ENCODE measurements at regions not wholly inside any gene's neighbourhood (a gene's known extent, or its start where the extent isn't known, plus 50 kb on each side); places are given as distances from the start of the nearest gene placed in this dataset.

DNA sequence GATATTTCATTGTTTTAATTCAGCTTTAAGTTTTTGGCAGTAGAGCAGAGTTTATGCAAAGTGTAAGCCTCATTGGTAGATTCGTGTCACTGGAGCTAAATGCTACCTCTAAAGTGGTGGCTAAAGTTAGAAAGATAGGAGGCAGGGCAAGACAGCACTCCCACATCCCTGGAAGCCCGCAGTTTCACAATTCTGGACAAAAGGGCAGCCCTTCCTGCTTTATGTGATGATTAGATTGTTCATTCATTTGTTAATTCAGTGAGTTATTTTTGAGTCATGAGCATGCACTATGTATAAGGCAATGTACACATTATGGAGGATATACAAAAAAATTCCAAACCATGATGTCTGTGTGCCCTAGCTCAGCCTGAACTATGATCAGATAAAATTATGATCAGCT lies 52.1 kb upstream of the EIF3M start:
- H3K9me3 Mint-ChIP-seq = no peaks in the 10 kb centered on the region
- H3K36me3 ChIP-seq (ENCODE audit: control insufficient read depth in 2 of 2, extremely low read depth in 1 of 2, insufficient read depth in 1 of 2, low read length in 1 of 2) = no peaks in the 10 kb centered on the region
- H3K27ac Mint-ChIP-seq = no peak overlapping the region
- peaks cover 0 to 7% of the 10 kb centered on the region in 2 donors for H3K27me3 Mint-ChIP-seq
- H3K27ac ChIP-seq (ENCODE audit: low read length) = no peak overlapping the region
- ATAC-seq (replicated peaks in 1 of 4) = no peak
- ChIA-PET CTCF (no interaction called here), POLR2A (no interaction called here)
- no peaks in the 10 kb centered on the region for H3K9me3 ChIP-seq
- no peak for DNase-seq
- peaks cover 0 to 5% of the 10 kb centered on the region in 2 experiments for H3K27me3 ChIP-seq (replicated peaks in 1 of 2; ENCODE audit: control insufficient read depth in 2 of 2, extremely low read depth in 1 of 2, insufficient read depth in 2 of 2, low read length in 1 of 2)
- H3K4me1 ChIP-seq (ENCODE audit: control insufficient read depth in 1 of 2, extremely low read depth in 1 of 2, insufficient read depth in 2 of 2, low read length in 2 of 2) = no peaks in the 10 kb centered on the region
- H3K4me3 ChIP-seq (ENCODE audit: control insufficient read depth in 1 of 2, extremely low read depth in 1 of 2, low read length in 1 of 2) = no peak overlapping the region
- H3K4me3 Mint-ChIP-seq = no peak overlapping the region
- H3K4me1 Mint-ChIP-seq = no peaks in the 10 kb centered on the region
- WGBS (ENCODE audit: insufficient coverage) = no CpG with 5 or more reads among the region's 2 CpGs
- no peaks in the 10 kb centered on the region for H3K36me3 Mint-ChIP-seq

DNA sequence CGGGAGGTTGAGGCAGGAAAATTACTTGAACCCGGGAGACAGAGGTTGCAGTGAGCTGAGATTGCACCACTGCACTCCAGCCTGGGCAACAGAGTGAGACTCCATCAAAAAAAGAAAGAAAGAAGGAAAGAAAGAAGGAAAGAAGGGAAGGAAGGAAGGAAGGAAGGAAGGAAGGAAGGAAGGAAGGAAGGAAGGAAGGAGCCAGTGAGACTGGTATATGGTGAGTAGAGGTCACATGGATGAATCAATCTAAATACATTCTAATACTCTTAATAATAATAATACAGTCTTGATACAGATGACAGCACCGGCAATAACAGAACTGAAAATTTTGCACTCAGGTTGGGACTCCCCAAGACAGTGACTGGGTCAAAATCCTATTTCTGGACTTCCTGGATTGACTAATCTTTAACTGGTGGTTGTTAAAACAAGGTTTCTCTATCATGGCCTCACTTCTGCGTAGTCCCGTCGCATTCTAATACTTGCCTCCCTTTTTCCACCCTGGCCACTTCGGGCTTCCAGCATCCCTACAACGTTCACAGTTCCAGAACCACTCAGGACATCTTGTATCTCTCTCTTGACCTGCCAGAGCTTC lies 53.5 kb upstream of the EIF3M start:
- Mint-ChIP-seq H3K4me3 (no peak overlapping the region), H3K9me3 (no peaks in the 10 kb centered on the region), H3K4me1 (no peaks in the 10 kb centered on the region), H3K27ac (no peak overlapping the region), H3K36me3 (no peaks in the 10 kb centered on the region), H3K27me3 (peaks cover 0 to 7% of the 10 kb centered on the region in 2 donors)
- no peak for ATAC-seq (replicated peaks in 1 of 4)
- CTCF ChIA-PET = no interaction called here
- 94% methylated on average over 6 of the region's 8 CpGs for WGBS (ENCODE audit: insufficient coverage)
- H3K9me3 ChIP-seq = no peaks in the 10 kb centered on the region
- POLR2A ChIA-PET = no interaction called here
- H3K36me3 ChIP-seq (ENCODE audit: control insufficient read depth in 2 of 2, extremely low read depth in 1 of 2, insufficient read depth in 1 of 2, low read length in 1 of 2) = no peaks in the 10 kb centered on the region
- no peak overlapping the region for H3K27ac ChIP-seq (ENCODE audit: low read length)
- no peak overlapping the region for H3K4me3 ChIP-seq (ENCODE audit: control insufficient read depth in 1 of 2, extremely low read depth in 1 of 2, low read length in 1 of 2)
- no peaks in the 10 kb centered on the region for H3K4me1 ChIP-seq (ENCODE audit: control insufficient read depth in 1 of 2, extremely low read depth in 1 of 2, insufficient read depth in 2 of 2, low read length in 2 of 2)
- H3K27me3 ChIP-seq (replicated peaks in 1 of 2; ENCODE audit: control insufficient read depth in 2 of 2, extremely low read depth in 1 of 2, insufficient read depth in 2 of 2, low read length in 1 of 2) = peaks cover 0 to 9% of the 10 kb centered on the region in 2 experiments
- DNase-seq = no peak

DNA sequence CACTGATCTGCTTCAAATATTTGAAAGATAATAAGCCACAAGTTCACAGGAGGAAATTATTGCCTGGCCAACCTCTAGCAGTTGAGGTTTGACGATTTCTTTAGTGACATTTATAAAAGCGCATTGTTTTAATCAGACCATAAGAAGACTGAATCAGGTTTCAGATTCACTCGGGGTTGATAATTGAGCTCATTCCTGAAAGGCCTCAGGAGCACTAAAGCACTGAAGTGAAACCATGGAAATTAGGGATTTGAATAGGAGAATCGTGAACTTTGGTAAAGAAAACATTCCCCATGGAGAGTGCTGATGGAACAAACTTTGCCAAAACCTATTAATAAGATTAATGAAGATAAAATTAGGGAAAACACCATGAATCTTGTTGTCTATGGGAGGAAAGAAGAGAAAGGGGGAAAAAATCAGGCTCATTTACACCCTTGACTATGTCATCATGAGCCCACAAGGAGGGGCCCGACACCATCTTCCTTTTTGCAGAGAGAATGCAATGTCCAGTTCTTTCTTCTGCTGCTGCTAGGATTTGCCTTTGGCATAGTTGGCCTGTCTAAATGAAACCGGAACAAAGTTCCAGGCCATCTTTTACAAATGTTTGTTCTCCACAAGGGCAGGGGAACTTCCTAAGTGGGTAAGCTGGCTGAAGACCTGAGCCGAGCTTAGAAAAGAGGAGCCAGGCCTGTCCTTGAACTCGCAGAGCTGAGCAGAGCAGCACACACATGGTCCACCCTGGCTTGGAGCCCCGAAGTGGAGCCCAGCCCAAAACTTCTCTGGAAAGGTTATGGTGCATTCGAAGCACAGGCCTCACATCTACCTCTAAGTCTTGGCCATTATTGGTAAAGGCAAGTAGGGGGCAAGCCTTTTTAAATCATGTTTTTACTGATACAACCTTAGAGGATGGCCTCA lies 56.1 kb upstream of the EIF3M start:
- CTCF ChIA-PET = no interaction called here
- H3K4me1 Mint-ChIP-seq = no peaks in the 10 kb centered on the region
- DNase-seq (no peak), ATAC-seq (replicated peaks in 1 of 4) (no peak)
- Histone ChIP-seq H3K9me3 (no peaks in the 10 kb centered on the region), H3K4me1 (ENCODE audit: control insufficient read depth in 1 of 2, extremely low read depth in 1 of 2, insufficient read depth in 2 of 2, low read length in 2 of 2) (no peaks in the 10 kb centered on the region), H3K27me3 (replicated peaks in 1 of 2; ENCODE audit: control insufficient read depth in 2 of 2, extremely low read depth in 1 of 2, insufficient read depth in 2 of 2, low read length in 1 of 2) (peaks cover 0 to 7% of the 10 kb centered on the region in 2 experiments), H3K4me3 (ENCODE audit: control insufficient read depth in 1 of 2, extremely low read depth in 1 of 2, low read length in 1 of 2) (no peak overlapping the region), H3K27ac (ENCODE audit: low read length) (no peak overlapping the region), H3K36me3 (ENCODE audit: control insufficient read depth in 2 of 2, extremely low read depth in 1 of 2, insufficient read depth in 1 of 2, low read length in 1 of 2) (no peaks in the 10 kb centered on the region)
- H3K27me3 Mint-ChIP-seq = peaks cover 0 to 7% of the 10 kb centered on the region in 2 donors
- no peaks in the 10 kb centered on the region for H3K9me3 Mint-ChIP-seq
- H3K27ac Mint-ChIP-seq = no peak overlapping the region
- POLR2A ChIA-PET = no interaction called here
- H3K4me3 Mint-ChIP-seq = no peak overlapping the region
- H3K36me3 Mint-ChIP-seq = no peaks in the 10 kb centered on the region
- WGBS (ENCODE audit: insufficient coverage) = 88% methylated on average over 5 of the region's 10 CpGs

DNA sequence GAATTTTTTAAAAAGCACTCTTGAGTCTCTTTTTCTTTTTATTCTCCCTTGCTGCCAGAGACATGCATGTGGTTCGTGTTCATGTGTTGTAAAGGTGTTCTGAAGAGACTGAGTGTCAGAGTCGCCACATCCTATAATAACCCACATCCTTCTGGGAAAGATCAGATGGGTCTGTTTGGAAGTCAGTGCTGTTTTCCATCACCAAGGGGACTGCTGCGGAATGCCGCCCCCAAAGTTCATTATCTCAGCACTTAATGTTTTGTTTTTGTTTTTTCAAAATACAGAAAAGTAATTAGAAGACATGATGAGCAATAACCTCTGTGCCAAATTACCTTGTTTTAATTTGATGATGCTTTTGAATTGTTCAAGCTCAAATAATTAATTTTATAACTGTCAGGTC lies 56.9 kb upstream of the EIF3M start:
- peaks cover 0 to 7% of the 10 kb centered on the region in 2 donors for H3K27me3 Mint-ChIP-seq
- POLR2A ChIA-PET = no interaction called here
- Histone ChIP-seq H3K36me3 (ENCODE audit: control insufficient read depth in 2 of 2, extremely low read depth in 1 of 2, insufficient read depth in 1 of 2, low read length in 1 of 2) (no peaks in the 10 kb centered on the region), H3K4me1 (ENCODE audit: control insufficient read depth in 1 of 2, extremely low read depth in 1 of 2, insufficient read depth in 2 of 2, low read length in 2 of 2) (no peaks in the 10 kb centered on the region), H3K27me3 (replicated peaks in 1 of 2; ENCODE audit: control insufficient read depth in 2 of 2, extremely low read depth in 1 of 2, insufficient read depth in 2 of 2, low read length in 1 of 2) (peaks cover 0 to 4% of the 10 kb centered on the region in 2 experiments), H3K9me3 (no peaks in the 10 kb centered on the region), H3K4me3 (ENCODE audit: control insufficient read depth in 1 of 2, extremely low read depth in 1 of 2, low read length in 1 of 2) (no peak overlapping the region), H3K27ac (ENCODE audit: low read length) (no peak overlapping the region)
- ATAC-seq (replicated peaks in 1 of 4) = no peak
- CTCF ChIA-PET = no interaction called here
- H3K36me3 Mint-ChIP-seq = no peaks in the 10 kb centered on the region
- WGBS (ENCODE audit: insufficient coverage) = 80% methylated on average over 1 of the region's 4 CpGs
- no peak overlapping the region for H3K27ac Mint-ChIP-seq
- H3K4me3 Mint-ChIP-seq = no peak overlapping the region
- no peaks in the 10 kb centered on the region for H3K9me3 Mint-ChIP-seq
- no peaks in the 10 kb centered on the region for H3K4me1 Mint-ChIP-seq
- no peak for DNase-seq

DNA sequence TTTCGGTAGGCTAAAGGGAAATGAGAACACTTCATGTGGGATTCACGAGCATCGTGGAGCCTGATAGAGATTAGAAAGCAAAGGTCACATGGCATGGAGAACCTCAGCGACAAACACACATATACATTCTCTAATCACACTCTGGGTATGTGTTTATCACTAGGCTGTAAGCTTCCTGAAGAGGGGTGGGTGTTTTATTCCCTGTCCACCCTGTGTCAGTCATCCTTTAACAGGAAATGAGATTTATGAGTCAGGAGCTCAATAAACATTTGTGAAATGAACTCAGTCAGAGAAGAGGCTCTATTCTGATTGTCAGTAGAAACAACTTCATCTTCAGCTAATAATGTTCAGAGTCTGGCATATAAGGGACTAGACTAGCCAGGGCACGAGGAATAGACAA lies 71.7 kb upstream of the EIF3M start:
- Histone ChIP-seq H3K4me3 (ENCODE audit: control insufficient read depth in 1 of 2, extremely low read depth in 1 of 2, low read length in 1 of 2) (no peak overlapping the region), H3K4me1 (ENCODE audit: control insufficient read depth in 1 of 2, extremely low read depth in 1 of 2, insufficient read depth in 2 of 2, low read length in 2 of 2) (no peaks in the 10 kb centered on the region), H3K36me3 (ENCODE audit: control insufficient read depth in 2 of 2, extremely low read depth in 1 of 2, insufficient read depth in 1 of 2, low read length in 1 of 2) (no peaks in the 10 kb centered on the region), H3K27ac (ENCODE audit: low read length) (no peak overlapping the region), H3K27me3 (replicated peaks in 1 of 2; ENCODE audit: control insufficient read depth in 2 of 2, extremely low read depth in 1 of 2, insufficient read depth in 2 of 2, low read length in 1 of 2) (peaks cover 0 to 5% of the 10 kb centered on the region in 2 experiments), H3K9me3 (no peaks in the 10 kb centered on the region)
- no peak overlapping the region for H3K27ac Mint-ChIP-seq
- ChIA-PET POLR2A (no interaction called here), CTCF (no interaction called here)
- H3K4me3 Mint-ChIP-seq = no peak overlapping the region
- peaks cover 14 to 24% of the 10 kb centered on the region in 2 donors for H3K27me3 Mint-ChIP-seq
- DNase-seq (no peak), ATAC-seq (replicated peaks in 1 of 4) (no peak)
- peaks cover 0 to 2% (median 2%) of the 10 kb centered on the region in 3 donors for H3K9me3 Mint-ChIP-seq
- H3K36me3 Mint-ChIP-seq = no peaks in the 10 kb centered on the region
- WGBS (ENCODE audit: insufficient coverage) = 67% methylated on average over 4 of the region's 5 CpGs
- no peaks in the 10 kb centered on the region for H3K4me1 Mint-ChIP-seq

DNA sequence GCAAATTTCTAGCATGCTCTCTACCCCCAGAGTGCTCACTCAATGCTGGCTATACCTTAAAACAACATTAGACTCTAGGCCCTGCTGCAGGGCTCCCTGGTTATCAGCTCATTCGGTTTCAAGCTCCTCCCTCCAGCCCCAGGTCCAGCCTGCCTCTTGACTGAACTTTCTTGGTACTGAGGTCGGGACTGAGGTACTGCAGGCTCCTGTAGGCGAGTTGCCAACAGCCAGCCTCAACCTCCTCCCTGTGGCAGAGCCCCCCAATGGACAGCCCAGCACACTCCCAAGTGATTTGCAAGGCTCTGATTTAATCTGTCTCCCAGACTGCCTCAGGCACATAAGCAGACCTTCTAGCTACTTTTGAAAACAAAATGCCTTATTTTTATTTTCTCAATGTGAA lies 73.6 kb upstream of the EIF3M start:
- POLR2A ChIA-PET = no interaction called here
- Histone ChIP-seq H3K27me3 (replicated peaks in 1 of 2; ENCODE audit: control insufficient read depth in 2 of 2, extremely low read depth in 1 of 2, insufficient read depth in 2 of 2, low read length in 1 of 2) (peaks cover 0 to 5% of the 10 kb centered on the region in 2 experiments), H3K36me3 (ENCODE audit: control insufficient read depth in 2 of 2, extremely low read depth in 1 of 2, insufficient read depth in 1 of 2, low read length in 1 of 2) (no peaks in the 10 kb centered on the region), H3K4me1 (ENCODE audit: control insufficient read depth in 1 of 2, extremely low read depth in 1 of 2, insufficient read depth in 2 of 2, low read length in 2 of 2) (no peaks in the 10 kb centered on the region), H3K9me3 (no peaks in the 10 kb centered on the region), H3K4me3 (ENCODE audit: control insufficient read depth in 1 of 2, extremely low read depth in 1 of 2, low read length in 1 of 2) (no peak overlapping the region), H3K27ac (ENCODE audit: low read length) (no peak overlapping the region)
- no peaks in the 10 kb centered on the region for H3K36me3 Mint-ChIP-seq
- ATAC-seq (replicated peaks in 1 of 4) (no peak), DNase-seq (no peak)
- no peaks in the 10 kb centered on the region for H3K9me3 Mint-ChIP-seq
- no peak overlapping the region for H3K4me3 Mint-ChIP-seq
- 38% methylated on average over 3 of the region's 3 CpGs for WGBS (ENCODE audit: insufficient coverage)
- H3K27me3 Mint-ChIP-seq = peaks cover 12 to 21% of the 10 kb centered on the region in 2 donors
- H3K27ac Mint-ChIP-seq = no peak overlapping the region
- CTCF ChIA-PET = no interaction called here
- no peaks in the 10 kb centered on the region for H3K4me1 Mint-ChIP-seq
